Stimulated activated memory B cell treated with anti-CD40 and anti-IgM and Interleukin-4, amounts not matched to agents 10 μg/mL and 1 μg/mL and 100 μg/mL, for 72 hours (primary cell): ENCODE measurements at regions not wholly inside any gene's neighbourhood (a gene's known extent, or its start where the extent isn't known, plus 50 kb on each side); places are given as distances from the start of the nearest gene placed in this dataset.

ENCODE experiments used
- ATAC-seq: fragments of 150-1000 bp; cut with Tn5 transposase; 2 replicates; pipeline ENCODE4 v1.10.0; 2021
- H3K27ac Mint-ChIP-seq: one replicate; pipeline ENCODE4 v1.8.0; 2022; ENCODE audit warnings: mild to moderate bottlenecking, mixed read lengths
- H3K27me3 Mint-ChIP-seq: one replicate; pipeline ENCODE4 v1.8.0; 2022; ENCODE audit warnings: mixed read lengths
- H3K36me3 Mint-ChIP-seq: one replicate; pipeline ENCODE4 v1.8.0; 2022; ENCODE audit warnings: mixed read lengths
- H3K4me1 Mint-ChIP-seq: one replicate; pipeline ENCODE4 v1.8.0; 2022; ENCODE audit warnings: mixed read lengths
- H3K4me3 Mint-ChIP-seq: one replicate; pipeline ENCODE4 v1.8.0; 2022; ENCODE audit warnings: mild to moderate bottlenecking, moderate library complexity, mixed read lengths
- H3K9me3 Mint-ChIP-seq: one replicate; pipeline ENCODE4 v1.8.0; 2022; ENCODE audit warnings: mixed read lengths

GRCh38 chr1:30423570-30423969, 299.8 kb downstream of the MATN1 start:
- H3K27ac Mint-ChIP-seq = no peak overlapping the region
- H3K9me3 Mint-ChIP-seq = peaks cover 15% of the 10 kb centered on the region
- no peaks in the 10 kb centered on the region for H3K36me3 Mint-ChIP-seq
- no peak overlapping the region for H3K4me3 Mint-ChIP-seq
- H3K4me1 Mint-ChIP-seq = no peaks in the 10 kb centered on the region
- ATAC-seq = no peak
- H3K27me3 Mint-ChIP-seq = peaks cover 54% of the 10 kb centered on the region

DNA sequence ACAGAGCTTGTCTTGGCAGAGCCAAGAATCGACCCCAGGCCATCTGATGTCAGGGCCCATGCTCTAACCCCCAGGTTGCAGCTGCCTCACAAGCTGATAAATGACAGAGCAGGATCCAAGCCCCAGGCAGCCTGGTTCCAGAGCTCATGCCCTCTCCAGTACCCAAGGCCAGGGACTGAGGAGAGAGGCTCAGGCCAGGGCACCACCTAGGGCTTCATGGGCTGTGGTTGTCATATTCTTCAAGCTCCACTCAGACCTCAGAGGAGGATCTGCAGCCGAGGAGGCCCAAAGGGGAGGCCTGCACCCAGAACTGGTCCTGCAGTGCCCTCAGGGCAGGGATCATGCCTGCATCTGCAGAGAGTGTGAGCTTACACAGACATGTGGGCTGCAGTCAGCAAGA, 301.1 kb downstream of the MATN1 start:
- H3K36me3 Mint-ChIP-seq = no peaks in the 10 kb centered on the region

DNA sequence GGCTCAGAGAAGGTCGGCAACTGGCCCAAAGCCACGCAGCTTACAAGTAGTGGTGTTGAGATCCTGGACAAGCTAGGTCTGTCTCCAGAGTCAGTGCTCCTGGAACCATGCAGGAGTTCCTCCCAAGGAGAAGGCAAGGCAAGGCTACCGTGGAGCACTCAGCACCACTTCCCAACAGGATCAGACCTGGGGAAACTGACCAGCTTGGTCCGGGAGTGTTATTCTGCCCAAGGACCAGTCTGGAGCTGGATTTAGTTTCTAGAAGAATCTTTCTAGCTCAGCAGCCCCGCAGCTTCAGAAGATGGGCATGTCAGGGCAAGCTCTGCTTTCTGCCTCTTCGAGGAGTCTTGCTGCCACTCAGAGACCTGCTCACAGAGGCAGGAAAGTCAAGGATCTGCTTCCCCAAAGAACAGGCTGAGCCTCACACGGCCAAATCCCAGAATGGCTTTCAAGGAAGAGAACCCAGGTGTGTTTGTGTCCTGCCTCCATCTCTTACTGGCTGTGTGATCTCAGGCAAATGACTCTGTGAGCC, 302.8 kb downstream of the MATN1 start:
- no peaks in the 10 kb centered on the region for H3K4me1 Mint-ChIP-seq
- no peaks in the 10 kb centered on the region for H3K36me3 Mint-ChIP-seq
- no peak for ATAC-seq
- H3K9me3 Mint-ChIP-seq = peaks cover under 1% of the 10 kb centered on the region
- peaks cover 53% of the 10 kb centered on the region for H3K27me3 Mint-ChIP-seq
- no peak overlapping the region for H3K4me3 Mint-ChIP-seq
- no peak overlapping the region for H3K27ac Mint-ChIP-seq

More for the DNA sequence above, 301.1 kb downstream of the MATN1 start:
- no peak for ATAC-seq
- no peak overlapping the region for H3K27ac Mint-ChIP-seq
- peaks cover 57% of the 10 kb centered on the region for H3K27me3 Mint-ChIP-seq
- peaks cover 7% of the 10 kb centered on the region for H3K9me3 Mint-ChIP-seq
- no peak overlapping the region for H3K4me3 Mint-ChIP-seq
- H3K4me1 Mint-ChIP-seq = no peaks in the 10 kb centered on the region

DNA sequence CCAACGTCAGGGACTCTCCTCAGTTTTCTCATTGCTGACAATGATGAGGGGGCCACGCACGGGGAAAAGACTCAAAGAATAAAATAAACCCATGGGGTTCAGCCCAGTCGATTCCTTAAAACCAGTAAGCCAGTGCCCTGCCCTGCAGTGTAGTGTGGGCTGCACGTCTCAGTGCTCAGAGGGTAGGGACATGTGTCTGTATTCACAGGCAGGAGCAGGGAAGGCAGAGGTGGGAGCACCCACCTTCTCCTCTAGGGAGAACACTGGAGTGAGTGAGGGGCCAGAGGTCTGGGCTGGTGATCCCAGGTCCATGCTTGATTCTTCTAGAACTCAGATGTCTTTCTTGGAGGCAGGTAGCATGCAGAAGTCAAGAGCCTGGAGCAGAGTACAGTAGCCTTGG, 303.6 kb downstream of the MATN1 start:
- no peaks in the 10 kb centered on the region for H3K36me3 Mint-ChIP-seq
- H3K27ac Mint-ChIP-seq = no peak overlapping the region
- no peaks in the 10 kb centered on the region for H3K9me3 Mint-ChIP-seq
- ATAC-seq = no peak
- no peaks in the 10 kb centered on the region for H3K4me1 Mint-ChIP-seq
- H3K4me3 Mint-ChIP-seq = no peak overlapping the region
- peaks cover 50% of the 10 kb centered on the region for H3K27me3 Mint-ChIP-seq

DNA sequence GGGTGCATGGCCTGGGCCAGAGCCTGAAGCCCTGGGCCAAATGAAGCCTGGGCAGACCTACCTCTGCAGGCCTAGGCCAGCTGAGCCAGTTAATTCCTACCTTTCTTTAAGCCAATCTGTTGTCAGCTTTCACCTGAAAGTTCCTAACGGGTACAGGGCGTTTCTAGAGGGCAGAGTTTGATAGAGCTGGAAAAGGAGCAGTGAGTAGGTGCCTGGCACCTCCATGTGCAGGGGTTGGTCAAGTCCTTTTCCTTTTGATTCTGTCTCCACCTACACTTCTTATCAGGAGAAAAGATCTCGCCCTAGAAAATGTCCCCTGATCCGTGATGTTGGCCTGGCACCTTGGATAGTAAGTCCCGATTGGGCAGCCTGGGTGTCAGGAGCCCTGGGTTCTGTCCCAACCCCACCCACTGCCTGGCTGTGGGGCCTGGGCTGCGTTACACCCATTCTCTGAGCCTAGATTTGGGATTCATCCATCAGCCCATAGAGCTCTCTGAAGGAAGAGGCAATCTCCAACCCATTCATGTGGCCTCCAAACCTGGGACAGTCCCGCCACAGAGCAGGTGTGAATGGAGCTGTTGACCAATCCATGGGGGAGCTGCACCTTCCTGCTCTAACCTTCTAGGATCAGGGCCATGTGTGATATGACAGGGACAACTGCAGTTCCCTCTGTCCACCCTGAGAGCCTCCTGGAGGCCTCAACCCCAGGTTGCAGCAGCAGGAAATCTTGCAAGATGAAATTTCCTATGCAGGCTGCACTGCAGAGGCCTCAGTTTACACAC, 304.3 kb downstream of the MATN1 start:
- Mint-ChIP-seq H3K9me3 (no peaks in the 10 kb centered on the region), H3K4me1 (no peaks in the 10 kb centered on the region), H3K27me3 (peaks cover 50% of the 10 kb centered on the region), H3K36me3 (no peaks in the 10 kb centered on the region), H3K27ac (no peak overlapping the region), H3K4me3 (no peak overlapping the region)
- no peak for ATAC-seq

DNA sequence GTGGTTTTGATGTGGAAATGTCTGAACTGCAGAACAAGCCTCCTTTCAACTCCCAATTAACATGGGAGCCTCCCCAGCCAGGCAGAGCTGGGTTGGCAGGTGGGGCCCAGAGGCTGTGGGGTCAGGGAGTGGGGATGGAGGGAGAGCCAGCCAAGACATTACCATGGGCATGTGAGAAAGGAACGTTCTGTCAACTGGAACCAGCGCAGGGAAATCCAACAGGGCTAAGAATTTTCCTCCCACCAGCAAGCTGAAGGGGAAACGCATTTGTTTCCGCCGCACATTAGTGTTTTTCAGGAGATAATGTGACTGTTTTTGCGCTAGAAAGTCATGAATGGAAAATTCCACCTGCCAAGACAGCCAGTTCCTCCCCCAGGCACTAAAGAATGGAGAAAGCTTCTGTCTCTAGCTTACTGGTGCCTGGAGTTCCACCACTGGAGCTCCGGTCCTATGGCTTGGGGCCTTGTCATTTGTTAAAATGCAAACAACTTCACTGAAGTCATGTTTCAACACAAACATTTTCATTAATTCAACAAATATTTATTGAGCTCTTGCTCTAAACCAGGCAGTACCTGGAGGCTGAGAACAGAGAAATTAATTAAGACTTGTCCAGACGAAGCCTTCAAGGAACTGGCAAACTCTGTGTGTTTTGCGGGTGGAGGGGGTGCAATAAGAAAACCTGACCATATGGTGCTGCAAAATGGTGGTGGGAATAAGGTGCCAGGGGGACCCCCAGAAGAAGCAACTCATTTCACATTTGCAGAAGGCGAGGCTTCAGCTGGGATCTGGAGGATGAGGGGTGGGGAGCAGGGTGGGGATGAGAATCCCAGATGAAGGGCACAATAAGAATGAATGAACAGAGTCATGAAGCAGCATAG, 305.1 kb downstream of the MATN1 start:
- Mint-ChIP-seq H3K36me3 (no peaks in the 10 kb centered on the region), H3K27ac (no peak overlapping the region), H3K4me1 (no peaks in the 10 kb centered on the region), H3K9me3 (no peaks in the 10 kb centered on the region), H3K27me3 (peaks cover 57% of the 10 kb centered on the region), H3K4me3 (no peak overlapping the region)
- ATAC-seq = no peak

DNA sequence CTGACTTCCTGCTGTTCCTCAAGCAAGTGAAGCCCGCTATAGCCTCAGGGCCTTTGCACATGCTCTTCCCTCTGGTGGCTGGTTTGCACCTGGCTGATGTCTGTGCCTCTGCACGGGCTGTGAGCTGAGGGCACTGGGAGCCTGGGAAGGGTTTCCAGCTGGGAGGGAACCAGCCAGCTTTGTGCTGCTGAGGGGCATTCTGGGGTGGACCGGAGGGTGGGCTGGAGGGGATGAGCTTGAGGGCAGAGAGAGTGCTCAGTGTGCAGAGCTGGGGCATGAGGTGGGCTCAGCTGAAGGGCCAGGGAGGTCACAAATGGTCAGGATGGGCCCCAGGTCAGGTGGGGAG, 305.7 kb downstream of the MATN1 start:
- no peak overlapping the region for H3K27ac Mint-ChIP-seq
- H3K36me3 Mint-ChIP-seq = no peaks in the 10 kb centered on the region
- H3K9me3 Mint-ChIP-seq = no peaks in the 10 kb centered on the region
- H3K27me3 Mint-ChIP-seq = peaks cover 64% of the 10 kb centered on the region
- no peak for ATAC-seq
- no peaks in the 10 kb centered on the region for H3K4me1 Mint-ChIP-seq
- no peak overlapping the region for H3K4me3 Mint-ChIP-seq

DNA sequence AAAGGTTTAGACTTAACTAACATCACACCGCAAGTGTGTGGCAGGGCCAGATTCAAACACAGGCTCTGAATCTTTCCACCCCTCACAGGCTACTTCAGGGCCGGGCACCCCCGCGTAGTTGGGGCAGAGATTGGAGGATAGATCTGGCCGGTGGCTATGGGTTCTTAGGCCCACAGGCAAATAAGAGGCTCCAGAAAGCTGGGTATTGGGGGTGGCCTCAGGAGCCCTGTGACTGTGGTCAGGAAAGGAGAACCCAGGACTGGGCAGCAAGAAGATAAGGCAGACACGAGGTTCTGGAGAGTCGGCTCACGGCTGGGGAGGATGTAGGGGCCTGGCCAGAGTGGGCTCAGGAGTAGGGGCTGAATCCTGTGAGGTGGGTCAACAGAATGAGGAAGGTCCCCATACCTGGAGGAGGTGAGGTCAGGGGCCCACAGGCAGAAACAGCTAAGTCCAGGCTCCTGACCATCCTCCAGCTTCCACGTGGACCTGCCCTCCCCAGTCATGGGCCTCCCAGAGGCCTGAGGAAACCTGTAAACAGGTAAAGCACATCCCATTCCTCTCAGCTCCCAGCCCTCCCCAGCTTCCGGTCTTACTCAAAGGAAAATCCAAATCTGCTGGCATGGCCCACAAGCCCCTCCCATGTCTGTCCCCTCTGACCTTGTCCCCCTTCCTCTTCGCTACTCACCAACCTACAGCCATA, 306.2 kb downstream of the MATN1 start:
- no peak for ATAC-seq
- no peak overlapping the region for H3K4me3 Mint-ChIP-seq
- H3K36me3 Mint-ChIP-seq = no peaks in the 10 kb centered on the region
- no peak overlapping the region for H3K27ac Mint-ChIP-seq
- no peaks in the 10 kb centered on the region for H3K9me3 Mint-ChIP-seq
- peaks cover 64% of the 10 kb centered on the region for H3K27me3 Mint-ChIP-seq
- H3K4me1 Mint-ChIP-seq = no peaks in the 10 kb centered on the region

DNA sequence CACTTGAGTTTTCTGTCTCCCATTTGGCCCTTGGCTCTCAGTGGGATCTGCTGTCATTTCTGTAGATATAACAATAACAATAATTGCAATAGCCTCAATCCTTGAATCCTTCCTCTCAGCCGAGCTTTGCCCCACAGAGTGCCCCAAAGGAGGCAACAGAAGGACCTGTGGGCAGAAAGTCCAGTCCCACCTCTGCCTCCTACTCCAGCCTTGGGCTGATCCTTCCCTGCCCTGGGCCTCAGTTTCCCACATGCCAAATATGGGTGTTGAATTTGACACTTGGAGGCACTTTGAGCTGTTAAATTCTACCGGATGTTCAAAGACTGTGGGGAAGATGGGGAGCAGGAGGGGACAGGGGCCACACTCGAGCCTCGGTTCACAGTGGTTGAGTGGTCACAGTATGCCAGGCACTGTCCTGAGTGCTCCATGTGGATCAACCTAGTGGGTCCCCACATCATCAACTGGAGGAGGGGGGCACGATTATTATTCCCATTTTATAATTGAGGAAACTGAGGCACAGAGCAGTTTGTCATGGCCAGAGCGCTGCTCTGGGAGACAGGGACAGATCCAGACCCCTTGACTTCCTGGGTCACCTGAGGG, 307.1 kb downstream of the MATN1 start:
- H3K27ac Mint-ChIP-seq = no peak overlapping the region
- ATAC-seq = no peak
- peaks cover 64% of the 10 kb centered on the region for H3K27me3 Mint-ChIP-seq
- H3K9me3 Mint-ChIP-seq = no peaks in the 10 kb centered on the region
- H3K36me3 Mint-ChIP-seq = no peaks in the 10 kb centered on the region
- H3K4me3 Mint-ChIP-seq = no peak overlapping the region
- no peaks in the 10 kb centered on the region for H3K4me1 Mint-ChIP-seq

- no peaks in the 10 kb centered on the region for H3K36me3 Mint-ChIP-seq
- no peak overlapping the region for H3K4me3 Mint-ChIP-seq
- no peak for ATAC-seq
- no peak overlapping the region for H3K27ac Mint-ChIP-seq
- no peaks in the 10 kb centered on the region for H3K9me3 Mint-ChIP-seq
- H3K27me3 Mint-ChIP-seq = peaks cover 64% of the 10 kb centered on the region
- H3K4me1 Mint-ChIP-seq = no peaks in the 10 kb centered on the region
These were observed 308.0 kb downstream of the MATN1 start for GRCh38 chr1:30415171-30415940.

DNA sequence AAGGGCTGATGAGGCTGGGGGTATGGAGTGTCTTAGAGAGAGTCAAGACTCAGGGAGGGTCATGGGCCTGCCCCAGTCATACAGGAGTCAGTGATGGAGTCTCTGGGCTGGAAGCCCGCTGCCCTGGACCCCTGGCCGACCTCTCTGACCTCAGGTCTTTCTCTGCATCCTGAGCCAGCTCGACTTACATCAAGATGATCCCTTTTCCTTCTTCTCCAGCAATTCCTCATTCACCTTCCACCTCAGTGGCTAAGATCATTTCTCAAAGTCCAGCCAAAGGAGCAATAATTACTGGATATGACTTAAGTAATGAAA, 308.6 kb downstream of the MATN1 start:
- Mint-ChIP-seq H3K27me3 (peaks cover 58% of the 10 kb centered on the region), H3K27ac (no peak overlapping the region), H3K9me3 (no peaks in the 10 kb centered on the region), H3K4me1 (no peaks in the 10 kb centered on the region), H3K4me3 (no peak overlapping the region), H3K36me3 (no peaks in the 10 kb centered on the region)
- no peak for ATAC-seq

- H3K9me3 Mint-ChIP-seq = no peaks in the 10 kb centered on the region
- ATAC-seq = no peak
- H3K27me3 Mint-ChIP-seq = peaks cover 53% of the 10 kb centered on the region
- no peaks in the 10 kb centered on the region for H3K4me1 Mint-ChIP-seq
- H3K4me3 Mint-ChIP-seq = no peak overlapping the region
- no peaks in the 10 kb centered on the region for H3K36me3 Mint-ChIP-seq
- no peak overlapping the region for H3K27ac Mint-ChIP-seq
These were observed 309.1 kb downstream of the MATN1 start for GRCh38 chr1:30414086-30414850.

DNA sequence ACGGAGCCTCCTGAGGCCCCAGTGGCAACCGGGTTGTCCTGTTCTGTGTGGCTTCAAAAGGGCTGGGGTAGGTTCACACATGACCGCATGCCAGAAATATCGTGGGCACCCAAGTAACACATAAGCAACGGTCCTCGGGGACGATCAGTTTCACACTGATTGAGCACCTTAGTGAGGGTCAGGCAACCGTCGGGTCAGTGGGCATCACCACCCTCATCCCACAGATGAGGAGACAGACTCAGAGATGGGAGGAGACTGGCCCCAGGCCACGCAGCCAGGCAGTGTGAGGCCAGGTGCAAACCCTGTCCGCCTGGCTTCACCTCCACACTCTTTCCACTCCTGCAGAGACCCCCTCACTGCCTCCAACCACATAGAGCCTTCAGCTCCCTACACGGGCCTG, 309.8 kb downstream of the MATN1 start:
- ATAC-seq = no peak
- Mint-ChIP-seq H3K36me3 (no peaks in the 10 kb centered on the region), H3K27ac (no peak overlapping the region)

DNA sequence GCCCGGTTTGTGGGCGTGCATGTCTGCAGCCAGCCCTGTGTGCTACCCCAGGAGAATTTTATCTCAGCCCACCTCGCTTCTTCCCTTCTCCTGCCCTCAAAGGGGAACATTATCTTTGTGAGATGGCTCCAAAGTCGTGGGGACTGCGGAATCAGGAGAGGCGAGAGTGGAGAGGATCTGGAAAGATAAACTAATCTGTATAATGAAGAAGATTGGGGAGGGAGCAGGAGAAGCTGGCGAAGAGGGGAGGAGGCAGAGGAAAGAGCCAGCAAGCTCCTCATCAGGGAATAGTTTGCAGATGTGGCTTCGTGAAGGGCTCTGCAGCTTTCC, 310.3 kb downstream of the MATN1 start:
- Mint-ChIP-seq H3K36me3 (no peaks in the 10 kb centered on the region), H3K4me3 (no peak overlapping the region), H3K27ac (no peak overlapping the region), H3K27me3 (peaks cover 42% of the 10 kb centered on the region), H3K9me3 (no peaks in the 10 kb centered on the region), H3K4me1 (no peaks in the 10 kb centered on the region)
- ATAC-seq = no peak

More for the DNA sequence above, 309.8 kb downstream of the MATN1 start:
- Mint-ChIP-seq H3K4me3 (no peak overlapping the region), H3K27me3 (peaks cover 46% of the 10 kb centered on the region), H3K4me1 (no peaks in the 10 kb centered on the region), H3K9me3 (no peaks in the 10 kb centered on the region)
